HEK293 (cell line): ENCODE measurements at regions not wholly inside any gene's neighbourhood (a gene's known extent, or its start where the extent isn't known, plus 50 kb on each side); places are given as distances from the start of the nearest gene placed in this dataset.

ENCODE experiments used
- CTCF ChIA-PET: fragments of 350-600 bp; formaldehyde crosslinking; extraction: SDS; loops from one replicate; lab custom pipeline; 2021; ENCODE audit warnings: antibody characterized with exemption; lab: Yijun Ruan, JAX
- POLR2A ChIA-PET: fragments of 300-600 bp; formaldehyde crosslinking; extraction: SDS; loops from one replicate; lab custom pipeline; 2020; ENCODE audit warnings: antibody characterized with exemption, inconsistent platforms; lab: Yijun Ruan, JAX
- H3K27ac ChIP-seq: fragments of 200-500 bp; sonication (Bioruptor generic); 2 replicates; pipeline ENCODE4 v1.5.1; 2014; ENCODE audit warnings: low read depth, low read length, control low read depth, inconsistent platforms; ENCODE audit errors: extremely low read depth
- H3K36me3 ChIP-seq, 2 experiments: fragments of 200-500 bp in 1 of 2; sonication (Bioruptor generic) in 1 of 2; 1 replicate in 1 of 2; 2 replicates in 1 of 2; pipeline ENCODE4 v1.5.1; 2014 to 2017; ENCODE audit warnings: inconsistent platforms in 2 of 2, low read length in 2 of 2; ENCODE audit not compliant: control insufficient read depth in 2 of 2, insufficient read depth in 1 of 2
- H3K4me1 ChIP-seq: fragments of 200-500 bp; sonication (Bioruptor generic); 2 replicates; pipeline ENCODE4 v1.5.1; 2014; ENCODE audit warnings: mild to moderate bottlenecking, low read length, inconsistent platforms; ENCODE audit not compliant: control insufficient read depth, insufficient read depth
- H3K4me3 ChIP-seq: 2 replicates; pipeline ENCODE4 v1.5.1; 2011; ENCODE audit warnings: low read depth, mild to moderate bottlenecking, control low read depth, low read length, moderate library complexity
- H3K9me3 ChIP-seq: fragments of 200-500 bp; sonication (Bioruptor generic); 2 replicates; pipeline ENCODE4 v1.5.1; 2014; ENCODE audit warnings: low read depth, low read length, inconsistent platforms; ENCODE audit not compliant: control insufficient read depth, insufficient read depth
- BCL11B ChIP-seq: fragments of 450-650 bp; formaldehyde crosslinking; IDR thresholded peaks from 2 replicates; pipeline ENCODE4 v1.5.1; 2016; ENCODE audit warnings: low read depth, missing biosample characterization, missing genetic modification characterization
- PATZ1 ChIP-seq: fragments of 450-650 bp; formaldehyde crosslinking; IDR thresholded peaks from 2 replicates; pipeline ENCODE4 v1.5.1; 2016; ENCODE audit warnings: missing biosample characterization, missing genetic modification characterization
- PRDM10 ChIP-seq: fragments of 450-650 bp; formaldehyde crosslinking; IDR thresholded peaks from 2 replicates; pipeline ENCODE4 v1.5.1; 2016; ENCODE audit warnings: missing biosample characterization, missing genetic modification characterization
- SP2 ChIP-seq: fragments of 450-650 bp; formaldehyde crosslinking; IDR thresholded peaks from 2 replicates; pipeline ENCODE4 v1.5.1; 2016; ENCODE audit warnings: missing biosample characterization, missing genetic modification characterization
- TRIM28 ChIP-seq: IDR thresholded peaks from 2 replicates; pipeline ENCODE4 v1.6.1; 2011; ENCODE audit warnings: low read length, control low read depth, borderline replicate concordance
- TSHZ1 ChIP-seq: fragments of 450-650 bp; formaldehyde crosslinking; IDR thresholded peaks from 2 replicates; pipeline ENCODE4 v1.5.1; 2016; ENCODE audit warnings: missing biosample characterization, missing genetic modification characterization, borderline replicate concordance
- YY2 ChIP-seq: fragments of 450-650 bp; formaldehyde crosslinking; IDR thresholded peaks from 2 replicates; pipeline ENCODE4 v1.5.1; 2016; ENCODE audit warnings: missing biosample characterization, missing genetic modification characterization
- ZBTB1 ChIP-seq: fragments of 450-650 bp; formaldehyde crosslinking; IDR thresholded peaks from 2 replicates; pipeline ENCODE4 v1.5.1; 2016; ENCODE audit warnings: missing biosample characterization, missing genetic modification characterization
- ZBTB6 ChIP-seq: fragments of 450-650 bp; formaldehyde crosslinking; IDR thresholded peaks from 2 replicates; pipeline ENCODE4 v1.5.1; 2017; ENCODE audit warnings: missing biosample characterization, missing genetic modification characterization
- ZNF184 ChIP-seq: fragments of 450-650 bp; IDR thresholded peaks from 2 replicates; pipeline ENCODE4 v1.5.1; 2018; ENCODE audit warnings: missing biosample characterization, mild to moderate bottlenecking, missing genetic modification characterization
- ZNF214 ChIP-seq: fragments of 450-650 bp; formaldehyde crosslinking; IDR thresholded peaks from 2 replicates; pipeline ENCODE4 v1.5.1; 2017; ENCODE audit warnings: missing biosample characterization, mild to moderate bottlenecking, missing genetic modification characterization, borderline replicate concordance
- ZNF239 ChIP-seq: fragments of 450-650 bp; formaldehyde crosslinking; IDR thresholded peaks from 2 replicates; pipeline ENCODE4 v1.5.1; 2016; ENCODE audit warnings: missing biosample characterization, missing genetic modification characterization
- ZNF274 ChIP-seq, 2 experiments: fragments of 200-500 bp in 1 of 2; fragments of 450-650 bp in 1 of 2; sonication (Bioruptor generic) in 1 of 2; formaldehyde crosslinking in 1 of 2; IDR thresholded peaks; 2 replicates each; pipeline versions ENCODE4 v1.5.1 to v1.6.1; 2014 to 2016; ENCODE audit warnings: borderline replicate concordance in 1 of 2, inconsistent platforms in 1 of 2, low read length in 1 of 2, missing biosample characterization in 1 of 2, missing genetic modification characterization in 1 of 2
- ZNF354C ChIP-seq: fragments of 450-650 bp; formaldehyde crosslinking; IDR thresholded peaks from 2 replicates; pipeline ENCODE4 v1.5.1; 2016; ENCODE audit warnings: missing biosample characterization, missing genetic modification characterization, low read depth, borderline replicate concordance
- ZNF366 ChIP-seq: fragments of 450-650 bp; formaldehyde crosslinking; conservative IDR thresholded peaks from 2 replicates; pipeline ENCODE4 v1.5.1; 2016; ENCODE audit warnings: missing biosample characterization, missing genetic modification characterization
- ZNF423 ChIP-seq: fragments of 450-650 bp; formaldehyde crosslinking; IDR thresholded peaks from 2 replicates; pipeline ENCODE4 v1.5.1; 2016; ENCODE audit warnings: missing biosample characterization, missing genetic modification characterization
- ZNF513 ChIP-seq: fragments of 450-650 bp; IDR thresholded peaks from 2 replicates; pipeline ENCODE4 v1.5.1; 2018; ENCODE audit warnings: missing biosample characterization, missing genetic modification characterization
- ZNF624 ChIP-seq: fragments of 450-650 bp; formaldehyde crosslinking; IDR thresholded peaks from 2 replicates; pipeline ENCODE4 v1.5.1; 2017; ENCODE audit warnings: missing biosample characterization, missing genetic modification characterization
- ZNF654 ChIP-seq: fragments of 450-650 bp; formaldehyde crosslinking; IDR thresholded peaks from 2 replicates; pipeline ENCODE4 v1.5.1; 2016; ENCODE audit warnings: low read depth, missing biosample characterization, missing genetic modification characterization
- ZNF76 ChIP-seq: fragments of 450-650 bp; formaldehyde crosslinking; IDR thresholded peaks from 2 replicates; pipeline ENCODE4; 2016; ENCODE audit warnings: low read depth, missing biosample characterization, missing genetic modification characterization, borderline replicate concordance
- ZSCAN18 ChIP-seq: fragments of 450-650 bp; formaldehyde crosslinking; IDR thresholded peaks from 2 replicates; pipeline ENCODE4 v1.5.1; 2016; ENCODE audit warnings: missing biosample characterization, missing genetic modification characterization

GRCh38 chr5:165272436-165272835 is 1767.0 kb downstream of the MAT2B start:
- no peak for TF ChIP-seq ZBTB1
- no peak for TF ChIP-seq ZNF354C (tag by site-specific recombination)
- no peak for TF ChIP-seq PATZ1
- TF ChIP-seq TRIM28: no peak
- no peak for TF ChIP-seq ZSCAN18 (tag by site-specific recombination)
- no peak for TF ChIP-seq TSHZ1 (tag by site-specific recombination)
- TF ChIP-seq ZNF184 (tag by site-specific recombination): no peak
- no peak for TF ChIP-seq BCL11B (tag by site-specific recombination)
- no peak for TF ChIP-seq SP2
- TF ChIP-seq ZNF214: no peak
- no peak for TF ChIP-seq ZNF274 (IDR thresholded peaks at IDR 0.05; ENCODE audit: low read length)
- no peak for TF ChIP-seq ZNF274 (tag by site-specific recombination; IDR thresholded peaks at IDR 0.05; ENCODE audit: borderline replicate concordance)
- TF ChIP-seq ZNF654 (tag by site-specific recombination): no peak
- no peak for TF ChIP-seq ZNF239
- ChIA-PET CTCF (no interaction called here), POLR2A (no interaction called here)
- Histone ChIP-seq H3K4me3 (no peak overlapping the region), H3K27ac (no peak overlapping the region), H3K9me3 (no peaks in the 10 kb centered on the region), H3K36me3 (no peaks in the 10 kb centered on the region), H3K4me1 (no peaks in the 10 kb centered on the region)

GRCh38 chr5:165277661-165278060 is 1772.2 kb downstream of the MAT2B start:
- POLR2A ChIA-PET: no interaction called here
- no peak for TF ChIP-seq ZBTB1
- no peak for TF ChIP-seq PRDM10 (tag by site-specific recombination)
- no peak for TF ChIP-seq ZBTB6 (tag by site-specific recombination)
- TF ChIP-seq ZNF423 (tag by site-specific recombination): no peak
- TF ChIP-seq ZNF76 (tag by site-specific recombination): no peak
- no peak for TF ChIP-seq ZNF513 (tag by site-specific recombination)
- no peak for TF ChIP-seq YY2 (tag by site-specific recombination)
- no peak for TF ChIP-seq ZNF624 (tag by site-specific recombination)
- TF ChIP-seq ZNF366 (tag by site-specific recombination): no peak

More at GRCh38 chr5:165277661-165278060, 1772.2 kb downstream of the MAT2B start:
- Histone ChIP-seq H3K27ac (no peak overlapping the region), H3K9me3 (no peaks in the 10 kb centered on the region), H3K4me1 (no peaks in the 10 kb centered on the region), H3K36me3 (no peaks in the 10 kb centered on the region), H3K4me3 (no peak overlapping the region)
- CTCF ChIA-PET: no interaction called here
